Vagina (tissue), 2 donors: ENCODE measurements at regions not wholly inside any gene's neighbourhood (a gene's known extent, or its start where the extent isn't known, plus 50 kb on each side); places are given as distances from the start of the nearest gene placed in this dataset.

Experiments used
- POLR2A ChIP-seq, 2 donors: fragments of 450-650 bp; IDR thresholded peaks; one replicate each; pipeline ENCODE4 v1.6.1; 2017; ENCODE audit warnings: antibody characterized with exemption in 2 of 2, mild to moderate bottlenecking in 2 of 2, moderate library complexity in 2 of 2
- POLR2AphosphoS5 ChIP-seq, 2 donors: sonication (generic); formaldehyde crosslinking; IDR thresholded peaks; one replicate each; pipeline ENCODE4 v1.9.0; 2017; ENCODE audit warnings: antibody characterized with exemption in 2 of 2, mild to moderate bottlenecking in 2 of 2, low read depth in 1 of 2; ENCODE audit not compliant: insufficient read depth in 1 of 2
- TF ChIP-seq, protein P1 (sequence below), 3 experiments: fragments of 450-650 bp in 2 of 3; fragments of 200-600 bp in 1 of 3; sonication (generic) in 1 of 3; IDR thresholded peaks; one replicate each; pipeline ENCODE4 v1.5.1; 2017 to 2019; ENCODE audit warnings: antibody characterized with exemption in 3 of 3, mild to moderate bottlenecking in 2 of 3, moderate library complexity in 2 of 3

DNA sequence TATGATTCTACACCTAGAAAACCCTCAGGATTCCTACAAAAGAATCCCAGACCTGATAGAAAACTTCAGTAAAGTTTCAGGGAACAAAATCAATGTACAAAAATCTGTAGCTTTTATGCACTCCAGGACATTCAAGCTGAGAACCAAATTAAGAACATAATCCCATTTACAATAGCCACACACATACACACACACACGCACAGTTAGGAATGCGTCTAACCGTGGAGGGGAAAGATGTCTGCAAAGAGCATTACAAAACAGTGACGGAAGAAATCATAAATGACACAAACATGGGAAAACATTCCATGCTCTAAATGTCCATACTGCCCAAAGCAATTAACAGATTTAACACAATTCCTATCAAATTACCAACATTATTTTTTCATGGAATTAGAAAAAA lies 51.4 kb upstream of the CAST start:
- TF ChIP-seq, protein P1, sequence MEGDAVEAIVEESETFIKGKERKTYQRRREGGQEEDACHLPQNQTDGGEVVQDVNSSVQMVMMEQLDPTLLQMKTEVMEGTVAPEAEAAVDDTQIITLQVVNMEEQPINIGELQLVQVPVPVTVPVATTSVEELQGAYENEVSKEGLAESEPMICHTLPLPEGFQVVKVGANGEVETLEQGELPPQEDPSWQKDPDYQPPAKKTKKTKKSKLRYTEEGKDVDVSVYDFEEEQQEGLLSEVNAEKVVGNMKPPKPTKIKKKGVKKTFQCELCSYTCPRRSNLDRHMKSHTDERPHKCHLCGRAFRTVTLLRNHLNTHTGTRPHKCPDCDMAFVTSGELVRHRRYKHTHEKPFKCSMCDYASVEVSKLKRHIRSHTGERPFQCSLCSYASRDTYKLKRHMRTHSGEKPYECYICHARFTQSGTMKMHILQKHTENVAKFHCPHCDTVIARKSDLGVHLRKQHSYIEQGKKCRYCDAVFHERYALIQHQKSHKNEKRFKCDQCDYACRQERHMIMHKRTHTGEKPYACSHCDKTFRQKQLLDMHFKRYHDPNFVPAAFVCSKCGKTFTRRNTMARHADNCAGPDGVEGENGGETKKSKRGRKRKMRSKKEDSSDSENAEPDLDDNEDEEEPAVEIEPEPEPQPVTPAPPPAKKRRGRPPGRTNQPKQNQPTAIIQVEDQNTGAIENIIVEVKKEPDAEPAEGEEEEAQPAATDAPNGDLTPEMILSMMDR (IDR thresholded peaks at IDR 0.05) = no peak
- TF ChIP-seq POLR2AphosphoS5 (IDR thresholded peaks at IDR 0.05; ENCODE audit: insufficient read depth in 1 of 2, low read depth in 1 of 2) (no peak), POLR2A (IDR thresholded peaks at IDR 0.05) (no peak)
